HG02678 (cell line): ENCODE measurements at regions not wholly inside any gene's neighbourhood (a gene's known extent, or its start where the extent isn't known, plus 50 kb on each side); places are given as distances from the start of the nearest gene placed in this dataset.

ENCODE experiments used
- ATAC-seq: cut with Tn5 transposase; IDR thresholded peaks from one replicate; pipeline ENCODE4 v1.9.1; 2021; ENCODE audit warnings: mild to moderate bottlenecking, moderate library complexity; ENCODE audit not compliant: unreplicated experiment

DNA sequence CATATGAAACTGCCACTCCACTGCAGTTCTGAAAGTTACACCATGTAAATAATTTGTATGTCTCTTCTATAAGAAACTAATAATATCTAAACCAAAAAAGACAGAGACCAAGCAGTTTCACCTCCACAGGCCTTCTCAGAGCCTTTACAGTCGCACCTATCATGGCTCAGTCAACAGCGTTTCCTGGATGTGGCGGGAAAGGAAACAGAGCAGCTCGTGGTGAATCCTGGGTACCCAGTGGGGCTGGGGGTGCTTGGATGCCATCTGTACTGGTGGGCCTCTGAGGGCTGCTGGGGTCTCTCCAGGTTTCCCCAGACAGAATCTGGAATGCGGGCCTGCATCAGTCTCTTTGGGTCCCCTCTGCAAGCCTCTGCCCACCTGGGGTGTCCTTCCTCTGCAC is 100.2 kb upstream of the CASZ1 start:
- no peak for ATAC-seq

DNA sequence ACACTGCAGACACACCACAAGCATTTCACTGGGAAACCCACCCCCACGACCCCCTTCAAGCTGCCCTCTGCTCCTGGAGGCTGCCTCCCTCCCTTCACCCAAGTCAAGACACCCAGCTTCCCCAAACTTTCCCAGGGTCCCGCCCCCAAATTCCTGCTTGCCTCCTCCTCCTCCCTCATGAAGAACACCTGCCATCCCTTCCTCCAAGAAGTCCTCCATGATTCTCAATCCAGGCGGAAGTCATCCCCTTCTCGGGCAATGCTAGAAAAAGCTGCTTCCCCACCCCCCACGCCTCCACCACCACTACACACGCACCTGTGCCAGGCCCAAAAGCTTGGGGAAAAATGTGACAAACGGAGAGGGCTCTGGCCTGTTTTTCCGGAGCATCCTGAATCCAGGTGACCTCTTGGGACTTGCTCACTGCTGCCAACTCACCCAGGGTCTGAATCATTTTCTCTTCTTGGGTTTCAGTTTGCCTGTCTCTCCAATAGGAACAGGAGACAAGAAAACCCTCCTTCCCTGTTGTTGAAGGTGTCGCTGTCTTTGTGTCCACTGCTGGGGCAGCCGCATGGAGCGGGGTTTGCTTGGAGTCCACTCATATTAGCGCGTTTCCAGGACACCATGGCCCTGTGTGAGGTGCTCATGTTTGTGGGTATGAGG is 101.0 kb upstream of the CASZ1 start:
- no peak for ATAC-seq

DNA sequence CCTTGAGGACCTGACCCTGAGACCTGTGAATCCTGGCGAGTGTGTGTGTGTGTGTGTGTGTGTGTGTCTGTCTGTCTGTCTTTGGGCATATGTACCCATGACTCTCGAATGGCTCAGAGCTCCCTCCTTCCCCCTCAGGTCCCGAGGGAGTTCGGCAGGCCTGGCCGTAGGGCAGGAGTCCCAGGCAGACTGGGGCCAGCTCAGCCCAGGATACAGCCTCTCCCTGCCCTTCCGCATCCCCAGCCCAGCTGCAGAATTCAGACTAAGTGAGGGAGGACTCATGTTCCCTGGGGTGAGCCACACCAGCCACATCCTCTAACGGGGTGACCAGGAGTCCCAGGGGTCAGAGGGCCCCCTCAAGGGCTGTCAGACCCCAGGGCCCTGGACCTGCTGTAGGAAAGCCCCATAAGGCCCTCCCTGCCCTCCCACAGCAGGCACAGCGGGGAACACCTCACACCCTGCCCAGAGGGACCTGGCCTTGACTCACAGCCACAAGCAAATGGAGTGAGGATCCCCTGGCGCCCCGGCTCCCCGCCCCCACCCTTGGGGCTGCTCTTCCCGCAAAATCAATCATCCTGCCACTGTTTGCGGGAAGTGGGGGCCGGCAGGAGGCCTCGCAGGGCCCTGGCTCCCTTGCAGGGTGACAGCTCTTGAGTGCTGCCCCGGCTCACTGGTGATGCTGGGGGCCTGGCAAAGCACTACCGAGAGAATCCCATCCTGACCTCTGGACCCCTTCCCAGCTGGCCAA is 101.7 kb upstream of the CASZ1 start:
- no peak for ATAC-seq

- ATAC-seq = no peak
Observed at GRCh38 chr1:10898921-10899320, 102.5 kb upstream of the CASZ1 start.

DNA sequence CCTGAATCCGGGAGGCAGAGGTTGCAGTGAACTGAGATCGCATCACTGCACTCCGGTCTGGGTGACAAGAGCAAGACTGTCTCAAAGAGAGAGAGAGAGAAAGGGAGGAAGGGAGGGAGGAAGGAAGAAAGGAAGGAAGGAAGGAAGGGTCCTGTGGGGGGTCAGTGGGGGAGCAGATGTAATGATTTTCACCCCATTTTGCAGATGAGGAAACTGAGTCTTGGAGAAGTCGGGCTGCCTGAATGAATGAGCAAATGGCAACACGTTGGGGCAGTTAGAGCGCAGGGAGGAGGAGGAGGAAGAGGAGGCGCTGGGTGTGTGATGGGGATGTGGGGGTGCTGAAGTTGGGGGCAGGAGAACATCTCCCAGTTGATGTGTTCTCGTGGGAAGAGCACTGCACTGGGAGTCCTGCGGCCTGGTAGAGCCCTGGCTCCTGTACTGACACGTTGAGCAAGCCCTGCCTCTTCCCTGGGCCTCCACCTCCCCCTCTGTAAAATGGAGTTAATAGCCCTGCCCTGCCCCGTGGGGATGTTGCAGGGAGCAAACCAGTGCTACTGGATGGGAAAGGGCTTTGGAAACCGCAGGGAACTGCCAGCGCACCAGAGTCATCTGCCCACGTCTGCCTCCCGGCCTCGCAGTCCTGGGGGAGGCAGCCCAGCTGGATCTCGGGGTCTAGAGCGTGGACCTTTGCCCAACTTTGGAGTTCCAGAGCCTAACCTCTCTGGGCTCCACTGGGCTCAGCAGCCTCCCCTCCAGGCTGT is 103.2 kb upstream of the CASZ1 start:
- no peak for ATAC-seq

DNA sequence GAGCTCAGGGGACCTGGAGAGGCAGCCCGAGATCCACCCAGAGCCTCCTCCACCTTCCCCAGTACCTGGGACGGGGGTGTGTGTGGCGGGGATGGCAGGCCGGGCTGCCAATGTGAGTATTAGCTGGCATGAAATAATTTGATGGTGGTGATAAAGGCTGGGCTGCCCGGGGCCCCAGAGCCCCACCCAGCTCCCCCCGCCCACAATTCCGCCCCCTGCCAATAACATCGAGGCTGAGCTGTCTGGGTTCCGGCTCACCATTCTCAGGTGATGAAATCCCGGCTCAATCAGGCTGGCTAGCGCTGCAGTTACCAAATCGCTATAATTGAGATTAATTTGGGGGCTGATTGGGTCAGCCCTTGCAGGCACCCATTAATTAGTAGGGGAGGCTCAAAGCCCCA is 103.8 kb upstream of the CASZ1 start:
- ATAC-seq = no peak

DNA sequence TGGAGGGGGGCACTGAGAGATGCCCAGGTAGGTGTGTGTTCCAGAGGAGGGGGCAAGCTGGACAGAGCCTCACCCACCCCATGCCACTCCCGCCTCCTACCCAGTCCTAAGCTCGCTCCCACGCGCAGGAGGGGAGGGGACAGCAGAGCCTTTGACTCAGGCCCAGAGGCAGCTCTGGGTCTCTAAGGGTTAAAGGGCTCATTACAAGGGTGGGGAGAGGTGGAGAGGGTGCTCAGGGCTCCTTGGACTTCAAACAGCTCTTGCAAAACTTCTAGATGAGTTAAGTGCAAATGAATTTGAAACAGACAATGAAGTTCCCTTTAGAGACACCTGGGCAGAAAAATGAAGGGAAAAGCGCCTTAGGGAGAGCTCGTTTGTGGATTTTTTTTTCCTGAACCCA is 104.2 kb upstream of the CASZ1 start:
- no peak for ATAC-seq

DNA sequence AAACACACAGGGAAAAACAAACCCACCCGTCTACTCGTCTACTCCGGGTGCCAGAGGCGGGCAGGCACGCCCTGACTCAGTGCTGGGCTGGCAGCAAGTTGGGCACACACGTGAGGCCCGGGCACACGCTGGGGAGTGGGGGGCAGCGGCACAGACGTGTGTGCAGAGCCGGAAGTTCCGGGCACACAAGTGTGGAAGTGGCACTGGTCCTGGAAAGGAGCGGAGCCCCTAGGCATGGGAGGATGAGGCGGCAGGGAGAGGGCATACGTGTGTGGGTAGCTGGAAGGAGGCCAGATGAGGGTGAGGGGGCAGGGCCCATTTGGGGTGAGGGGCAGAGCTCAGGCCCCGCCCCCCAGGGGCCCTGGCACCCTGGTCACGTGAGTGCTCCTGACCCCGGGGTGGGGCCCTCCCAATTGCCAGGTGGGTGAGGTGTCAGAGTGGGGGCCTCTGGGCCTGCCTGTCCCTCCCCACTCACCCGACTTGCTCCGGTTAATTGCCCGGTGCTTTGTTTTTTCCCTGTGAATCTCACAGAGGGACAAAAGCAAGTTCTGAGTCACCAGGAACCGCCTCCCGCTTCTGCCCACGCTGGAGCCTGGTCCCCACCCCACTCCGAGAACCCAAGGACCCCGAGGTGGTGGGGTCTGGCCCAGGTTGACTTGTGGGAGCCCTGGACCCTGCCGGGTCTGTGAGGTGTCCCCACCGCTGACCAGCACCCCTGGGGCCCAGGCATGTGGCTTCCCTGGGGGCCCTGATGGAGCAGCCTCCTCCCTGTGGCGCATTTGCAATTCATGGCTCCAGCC is 104.8 kb upstream of the CASZ1 start:
- no peak for ATAC-seq

- no peak for ATAC-seq
Observed at GRCh38 chr1:10901891-10902805, 105.7 kb upstream of the CASZ1 start.

- no peak for ATAC-seq
Observed at GRCh38 chr1:10903421-10903820, 107.0 kb upstream of the CASZ1 start.

DNA sequence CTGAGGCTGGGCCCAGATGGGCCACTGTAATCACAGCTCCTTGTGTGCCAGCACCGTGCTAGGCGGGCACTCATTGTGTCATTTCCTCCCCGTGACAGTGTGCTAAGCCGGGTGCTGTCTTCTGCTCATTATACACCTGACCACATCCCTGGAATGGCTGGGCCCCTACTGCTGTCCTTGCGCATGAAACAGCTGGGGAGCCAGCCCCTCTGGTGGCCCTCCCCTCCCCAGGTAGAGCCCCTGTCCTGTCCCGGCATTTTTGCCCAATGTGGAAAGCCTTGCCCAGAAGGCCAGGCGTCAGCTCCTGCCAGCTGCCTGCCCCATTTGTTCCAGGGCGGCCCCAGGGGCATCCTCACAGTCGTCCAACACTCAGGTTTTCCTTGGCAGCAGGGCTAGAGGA is 107.4 kb upstream of the CASZ1 start:
- no peak for ATAC-seq

DNA sequence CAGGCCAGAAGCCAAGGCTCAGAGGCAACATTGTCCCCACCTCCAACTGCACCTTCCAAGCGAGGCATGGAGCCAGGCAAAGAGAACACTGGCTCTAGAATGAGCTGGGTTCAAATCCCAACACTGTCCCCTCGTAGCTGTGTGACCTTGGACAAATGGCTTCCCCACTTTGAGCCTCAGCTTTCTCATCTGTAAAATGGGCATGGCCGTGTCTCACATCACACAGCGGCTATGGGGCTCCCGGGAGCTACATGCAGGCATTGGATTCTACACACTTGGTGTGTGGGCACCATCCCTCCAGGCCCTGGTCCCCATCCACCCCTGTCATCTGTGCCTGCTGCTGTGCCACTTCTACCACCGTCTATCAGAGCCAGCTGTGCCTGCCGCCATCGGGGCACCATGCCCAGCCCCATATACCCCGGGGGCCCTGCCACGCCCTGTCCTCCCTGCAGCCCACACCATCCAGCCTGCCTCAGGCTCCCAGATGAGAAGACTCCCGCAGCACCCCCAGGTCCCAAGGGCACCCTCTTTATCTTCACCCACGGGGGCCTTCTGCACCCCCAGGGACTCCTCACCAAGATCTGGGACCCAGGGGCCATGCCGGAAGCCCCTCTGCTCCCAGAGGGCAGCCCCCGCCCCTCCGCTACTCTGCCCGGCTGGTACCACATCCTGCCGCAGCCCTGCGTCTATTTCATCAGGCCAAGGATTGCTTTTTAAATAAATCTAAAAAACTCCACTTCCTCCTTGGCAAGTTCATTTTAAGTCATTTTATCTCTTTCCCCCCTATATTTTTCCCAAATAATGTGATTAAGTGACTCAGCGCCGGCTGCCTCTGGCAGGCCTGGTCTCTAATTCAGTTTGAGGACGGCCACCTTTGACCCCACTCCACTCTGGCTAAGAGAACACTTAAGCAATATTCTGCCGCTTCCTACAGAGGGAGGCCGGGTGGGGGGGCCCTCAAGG is 107.8 kb upstream of the TARDBP start:
- no peak for ATAC-seq

GRCh38 chr1:10905841-10906655 is 106.4 kb upstream of the TARDBP start:
- no peak for ATAC-seq

- ATAC-seq = no peak
Observed at GRCh38 chr1:10906866-10907519, 105.5 kb upstream of the TARDBP start.

- ATAC-seq = no peak
Observed at GRCh38 chr1:10908266-10908665, 104.2 kb upstream of the TARDBP start.

DNA sequence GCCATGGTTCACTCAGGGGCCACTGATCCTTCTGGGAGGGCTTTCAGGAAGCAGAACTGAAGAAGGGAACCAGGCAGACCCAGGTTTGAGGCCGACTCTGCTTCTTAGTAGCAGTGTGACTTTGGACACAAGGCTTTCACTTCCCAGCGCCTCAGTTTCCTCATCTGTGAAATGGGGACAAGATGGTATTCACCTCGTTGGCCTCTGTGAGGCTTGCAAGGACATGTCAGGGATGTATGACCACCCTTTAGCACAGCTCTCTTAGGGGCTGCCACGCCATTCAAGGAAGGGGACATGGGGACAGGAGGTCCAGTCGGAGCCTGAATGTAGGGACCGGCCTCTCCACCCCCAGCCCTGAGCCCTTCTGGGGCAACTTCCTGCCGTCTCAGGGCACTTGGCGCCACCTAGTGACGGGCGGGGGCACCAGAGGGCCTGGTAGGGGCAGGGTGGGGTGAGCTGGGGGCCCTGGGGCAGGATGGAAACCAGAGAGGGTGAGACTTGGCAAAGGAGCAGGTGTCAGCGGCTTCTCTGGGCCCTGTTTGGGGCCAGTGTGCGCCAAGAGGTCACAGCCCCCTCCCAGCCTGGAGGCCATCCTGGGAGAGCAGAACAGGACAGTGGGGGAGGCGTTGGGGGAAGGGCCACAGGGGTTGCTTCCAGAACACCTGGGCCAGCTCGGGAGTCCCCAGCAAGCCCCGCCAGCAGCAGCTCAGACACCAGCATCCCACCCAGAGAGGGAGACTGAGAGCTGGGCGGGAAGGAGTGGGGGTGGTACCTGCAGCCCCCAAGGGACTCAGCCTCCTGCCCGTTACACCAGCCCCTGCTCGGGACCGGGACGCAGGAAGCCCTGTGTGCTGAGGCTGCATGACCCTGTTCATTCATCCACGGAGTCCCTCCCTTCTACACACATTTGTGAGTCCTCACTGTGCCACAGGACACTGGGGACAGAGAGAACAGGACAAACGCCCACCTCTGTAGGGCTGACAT is 102.5 kb upstream of the TARDBP start:
- ATAC-seq = no peak
